Naive thymus-derived CD4-positive, alpha-beta T cell (primary cell): ENCODE measurements at regions not wholly inside any gene's neighbourhood (a gene's known extent, or its start where the extent isn't known, plus 50 kb on each side); places are given as distances from the start of the nearest gene placed in this dataset.

Experiments used
- ATAC-seq: fragments of 150-1000 bp; cut with Tn5 transposase; 2 replicates; pipeline ENCODE4 v1.10.0; 2021; ENCODE audit warnings: mild to moderate bottlenecking, moderate library complexity
- CTCF ChIA-PET: fragments of 350-600 bp; sonication (Branson Sonifier 250); formaldehyde crosslinking; loops from one replicate; lab custom pipeline; 2021; ENCODE audit warnings: antibody characterized with exemption; lab: Charles Lee
- POLR2A ChIA-PET: fragments of 350-600 bp; sonication (Branson Sonifier 250); formaldehyde crosslinking; loops from one replicate; lab custom pipeline; 2021; ENCODE audit warnings: antibody characterized with exemption, inconsistent platforms; lab: Charles Lee
- DNase-seq, 9 donors: peaks; one replicate each; pipeline versions ENCODE4 v3.0.0 to v3.0.0-alpha.2; 2020 to 2022; ENCODE audit warnings: mixed read lengths in 1 of 9
- H3K27ac ChIP-seq: one replicate; pipeline ENCODE4 v1.7.0; 2013; ENCODE audit warnings: mild to moderate bottlenecking, low read depth, low read length, moderate library complexity
- H3K27me3 ChIP-seq, 2 donors: one replicate each; pipeline ENCODE4 v1.7.0; 2013; ENCODE audit warnings: low read length in 2 of 2, mild to moderate bottlenecking in 2 of 2, moderate library complexity in 2 of 2; ENCODE audit not compliant: control insufficient read depth in 2 of 2, insufficient read depth in 2 of 2
- H3K36me3 ChIP-seq, 3 experiments: 1 replicate in 2 of 3; 2 replicates in 1 of 3; pipeline ENCODE4 v1.7.0; 2013; ENCODE audit warnings: low read length in 3 of 3, mild to moderate bottlenecking in 3 of 3, moderate library complexity in 1 of 3; ENCODE audit not compliant: insufficient read depth in 3 of 3, control insufficient read depth in 2 of 3
- H3K4me1 ChIP-seq, 2 donors: one replicate each; pipeline ENCODE4 v1.7.0; 2013; ENCODE audit warnings: low read length in 2 of 2, mild to moderate bottlenecking in 2 of 2, moderate library complexity in 1 of 2; ENCODE audit not compliant: control insufficient read depth in 2 of 2, insufficient read depth in 2 of 2
- H3K4me3 ChIP-seq: 2 replicates; pipeline ENCODE4 v1.7.0; 2013; ENCODE audit warnings: mild to moderate bottlenecking, low read length
- H3K9me3 ChIP-seq, 3 experiments: 1 replicate in 2 of 3; 2 replicates in 1 of 3; pipeline ENCODE4 v1.7.0; 2013; ENCODE audit warnings: low read length in 3 of 3; ENCODE audit not compliant: control insufficient read depth in 2 of 3
- H3K27ac Mint-ChIP-seq, 9 donors: one replicate each; pipeline ENCODE4 v1.8.0; 2020 to 2022; ENCODE audit warnings: mixed read lengths in 9 of 9, mild to moderate bottlenecking in 8 of 9, moderate library complexity in 5 of 9, inconsistent platforms in 2 of 9
- H3K27me3 Mint-ChIP-seq, 5 donors: one replicate each; pipeline ENCODE4 v1.8.0; 2021 to 2022; ENCODE audit warnings: mixed read lengths in 5 of 5, mild to moderate bottlenecking in 1 of 5
- H3K36me3 Mint-ChIP-seq, 5 donors: one replicate each; pipeline ENCODE4 v1.8.0; 2020 to 2022; ENCODE audit warnings: mixed read lengths in 5 of 5, mild to moderate bottlenecking in 3 of 5, inconsistent platforms in 1 of 5
- H3K4me1 Mint-ChIP-seq, 7 donors: one replicate each; pipeline ENCODE4 v1.8.0; 2020 to 2022; ENCODE audit warnings: mixed read lengths in 7 of 7, mild to moderate bottlenecking in 3 of 7, inconsistent platforms in 1 of 7
- H3K4me3 Mint-ChIP-seq, 10 donors: one replicate each; pipeline ENCODE4 v1.8.0; 2020 to 2022; ENCODE audit warnings: mild to moderate bottlenecking in 10 of 10, mixed read lengths in 10 of 10, moderate library complexity in 6 of 10, inconsistent platforms in 2 of 10
- H3K9me3 Mint-ChIP-seq, 11 donors: one replicate each; pipeline ENCODE4 v1.8.0; 2020 to 2022; ENCODE audit warnings: mixed read lengths in 11 of 11, mild to moderate bottlenecking in 4 of 11, inconsistent platforms in 1 of 11, moderate library complexity in 1 of 11
- intact Hi-C, 2 donors: fragments of 100-400 bp; cut with micrococcal nuclease; formaldehyde crosslinking; loops; one replicate each; pipeline ENCODE4 v1.15.1; 2023

DNA sequence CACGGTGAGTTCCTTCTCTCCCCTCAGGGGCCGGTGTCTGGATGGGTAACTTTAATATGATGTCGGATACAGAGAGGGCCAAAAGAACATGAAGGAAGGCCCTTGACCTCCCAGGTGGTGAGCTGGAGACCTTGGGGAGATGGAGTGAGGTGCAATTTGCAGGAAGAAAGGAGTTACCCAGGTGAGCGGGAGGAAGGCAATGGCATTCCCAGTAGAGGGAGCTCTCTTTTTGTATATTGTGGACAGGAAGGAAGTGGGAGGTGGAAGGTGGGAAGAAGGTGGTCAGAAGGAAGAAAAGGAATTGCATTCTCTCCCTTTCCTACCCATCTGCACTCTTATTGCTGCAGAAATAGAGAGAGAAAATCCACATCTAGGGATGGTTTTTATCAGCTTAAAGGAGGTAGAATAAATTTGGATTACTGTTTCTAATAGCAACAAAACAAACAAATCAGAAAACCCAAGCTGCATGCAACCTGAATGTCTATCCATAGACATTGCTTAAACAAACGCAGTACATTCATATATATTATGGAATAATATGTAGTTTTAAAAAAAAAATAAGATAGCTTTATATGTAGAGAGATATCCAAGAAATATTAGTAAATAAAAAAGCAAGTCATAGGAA is 169.0 kb upstream of the TSC22D2 start:
- Histone ChIP-seq H3K36me3 (no peaks in the 10 kb centered on the region), H3K4me1 (no peaks in the 10 kb centered on the region), H3K27ac (no peak overlapping the region), H3K27me3 (no peaks in the 10 kb centered on the region), H3K4me3 (no peak overlapping the region), H3K9me3 (no peaks in the 10 kb centered on the region)
- ATAC-seq (no peak), DNase-seq (no peak)
- Mint-ChIP-seq H3K27me3 (peaks cover 8 to 25% (median 15%) of the 10 kb centered on the region in 5 donors), H3K4me3 (no peak overlapping the region), H3K4me1 (no peaks in the 10 kb centered on the region), H3K36me3 (no peaks in the 10 kb centered on the region), H3K27ac (no peak overlapping the region), H3K9me3 (peaks cover 0 to under 1% (median 0%) of the 10 kb centered on the region in 11 donors)
- CTCF ChIA-PET = interaction anchor here (0.6 kb wide), 2 partner anchors 548 to 1223 kb away, joined by 3 to 8 read pairs; no protein-coding TSS in a partner anchor
- POLR2A ChIA-PET = no interaction called here
- intact Hi-C loops = no loop called here

DNA sequence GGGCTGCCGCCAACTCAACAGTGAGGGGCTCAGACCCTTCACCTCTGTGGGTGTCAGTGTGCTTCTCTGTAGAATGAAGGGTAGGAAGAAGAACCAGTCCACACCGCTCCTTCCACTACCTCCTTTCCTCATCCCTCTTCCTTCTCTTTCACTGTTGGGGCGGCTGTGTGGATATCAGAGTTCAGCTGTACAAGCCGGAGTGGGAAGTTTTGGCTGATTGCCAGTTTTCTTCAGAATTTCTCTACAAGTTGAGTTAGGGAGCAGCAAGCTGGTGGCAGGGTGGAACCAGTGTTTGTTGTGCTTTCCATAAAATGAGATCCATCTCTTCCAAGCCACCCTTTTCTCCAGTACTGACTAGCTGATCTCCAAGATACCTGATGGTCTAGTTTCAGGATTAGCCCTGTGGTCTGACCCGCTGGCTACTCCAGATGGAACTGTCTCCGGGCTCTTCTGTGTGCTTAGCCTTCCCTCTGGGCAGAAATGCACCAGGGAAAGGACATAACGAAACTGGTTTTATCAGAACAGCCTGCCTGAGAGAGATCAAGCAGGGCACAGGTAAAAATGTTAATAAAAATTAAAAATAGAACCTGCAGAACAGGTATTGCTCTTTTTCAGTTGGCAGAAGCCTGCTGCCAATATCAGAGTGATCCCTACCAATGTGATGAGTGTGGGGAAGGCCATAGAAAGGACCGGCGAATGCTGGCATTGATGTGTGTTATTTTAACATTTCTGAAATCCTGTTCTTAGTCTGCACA is 169.9 kb upstream of the TSC22D2 start:
- Histone ChIP-seq H3K9me3 (no peaks in the 10 kb centered on the region), H3K27ac (no peak overlapping the region), H3K4me3 (no peak overlapping the region), H3K36me3 (no peaks in the 10 kb centered on the region), H3K27me3 (no peaks in the 10 kb centered on the region), H3K4me1 (no peaks in the 10 kb centered on the region)
- intact Hi-C loops = no loop called here
- POLR2A ChIA-PET = no interaction called here
- H3K27ac Mint-ChIP-seq = no peak overlapping the region
- peaks cover 0 to 19% (median 7%) of the 10 kb centered on the region in 5 donors for H3K27me3 Mint-ChIP-seq
- CTCF ChIA-PET = no interaction called here
- DNase-seq (no peak), ATAC-seq (no peak)
- no peaks in the 10 kb centered on the region for H3K36me3 Mint-ChIP-seq
- H3K4me1 Mint-ChIP-seq = no peaks in the 10 kb centered on the region
- H3K9me3 Mint-ChIP-seq = no peaks in the 10 kb centered on the region
- no peak overlapping the region for H3K4me3 Mint-ChIP-seq

DNA sequence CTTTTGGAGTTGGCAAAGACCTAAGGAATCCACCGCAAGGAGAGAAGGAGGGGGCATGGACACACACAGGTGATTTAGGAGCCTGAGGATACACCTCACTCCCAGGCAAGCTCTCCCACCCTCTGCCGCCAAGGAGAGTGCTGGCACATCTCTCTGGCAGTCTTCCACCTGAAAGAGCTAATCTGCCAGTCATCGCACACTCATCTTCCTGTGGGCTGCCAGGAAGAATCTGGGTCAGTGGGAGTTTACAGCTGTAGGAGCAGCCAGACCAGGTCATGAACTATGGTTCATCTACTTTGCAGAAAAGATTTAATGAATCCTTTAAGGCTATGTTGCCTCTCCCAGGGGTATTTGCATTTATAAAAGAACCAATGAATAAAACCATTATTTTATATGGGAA is 170.6 kb upstream of the TSC22D2 start:
- POLR2A ChIA-PET = no interaction called here
- peaks cover 0 to 11% (median 2%) of the 10 kb centered on the region in 5 donors for H3K27me3 Mint-ChIP-seq
- CTCF ChIA-PET = interaction anchor here (0.5 kb wide), 2 partner anchors 486 to 636 kb away, joined by 3 to 4 read pairs; no protein-coding TSS in a partner anchor
- Histone ChIP-seq H3K9me3 (no peaks in the 10 kb centered on the region), H3K27ac (no peak overlapping the region), H3K4me3 (no peak overlapping the region), H3K4me1 (no peaks in the 10 kb centered on the region), H3K27me3 (no peaks in the 10 kb centered on the region), H3K36me3 (no peaks in the 10 kb centered on the region)
- no peak for ATAC-seq
- H3K27ac Mint-ChIP-seq = no peak overlapping the region
- H3K4me1 Mint-ChIP-seq = no peaks in the 10 kb centered on the region
- H3K36me3 Mint-ChIP-seq = no peaks in the 10 kb centered on the region
- no peak for DNase-seq
- H3K4me3 Mint-ChIP-seq = no peak overlapping the region
- intact Hi-C loops = no loop called here
- H3K9me3 Mint-ChIP-seq = no peaks in the 10 kb centered on the region

DNA sequence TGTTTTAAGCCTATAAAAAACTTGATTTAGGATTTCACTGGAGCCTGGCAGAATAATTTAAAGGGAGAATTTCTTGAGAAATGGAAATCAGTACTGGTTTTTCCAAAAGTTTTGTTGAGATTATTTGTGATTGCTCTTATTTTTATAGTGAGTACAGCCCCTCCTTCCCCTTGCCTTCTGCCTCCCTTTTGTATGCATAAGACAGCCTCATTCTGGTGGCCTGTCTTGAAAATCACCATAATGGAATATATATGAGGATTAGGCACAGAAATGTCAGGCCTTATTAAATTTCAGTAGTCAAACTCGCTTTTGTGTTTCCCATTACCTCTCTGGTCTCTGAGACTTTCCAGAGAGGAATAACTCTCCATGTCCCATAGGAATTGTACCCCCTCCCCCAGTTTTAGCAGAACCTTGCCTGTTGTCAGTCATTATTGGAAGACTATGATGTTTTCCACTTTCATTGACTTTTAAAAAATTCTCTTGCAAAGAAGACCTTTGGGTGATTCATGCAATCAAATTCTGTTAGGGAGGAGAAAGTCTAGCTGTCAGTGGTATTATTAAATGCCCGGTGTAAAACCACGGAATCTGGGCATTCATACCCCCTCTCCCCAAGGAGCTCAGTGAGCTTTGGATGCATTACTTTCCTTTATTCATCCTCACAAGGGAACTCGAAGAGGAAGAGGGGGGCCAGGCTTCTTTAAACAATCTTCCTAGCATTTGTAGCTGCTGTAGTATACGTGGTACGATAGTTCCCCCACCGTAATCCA is 171.6 kb upstream of the TSC22D2 start:
- Mint-ChIP-seq H3K36me3 (no peaks in the 10 kb centered on the region), H3K4me1 (no peaks in the 10 kb centered on the region), H3K9me3 (no peaks in the 10 kb centered on the region), H3K27me3 (peaks cover 0 to 7% (median 0%) of the 10 kb centered on the region in 5 donors), H3K4me3 (no peak overlapping the region), H3K27ac (no peak overlapping the region)
- H3K4me1 ChIP-seq = no peaks in the 10 kb centered on the region
- no peak for DNase-seq
- H3K9me3 ChIP-seq = no peaks in the 10 kb centered on the region
- no peak overlapping the region for H3K4me3 ChIP-seq
- no peaks in the 10 kb centered on the region for H3K27me3 ChIP-seq
- ChIA-PET POLR2A (no interaction called here), CTCF (no interaction called here)
- intact Hi-C loops = no loop called here
- H3K27ac ChIP-seq = no peak overlapping the region
- H3K36me3 ChIP-seq = no peaks in the 10 kb centered on the region
- ATAC-seq = no peak

DNA sequence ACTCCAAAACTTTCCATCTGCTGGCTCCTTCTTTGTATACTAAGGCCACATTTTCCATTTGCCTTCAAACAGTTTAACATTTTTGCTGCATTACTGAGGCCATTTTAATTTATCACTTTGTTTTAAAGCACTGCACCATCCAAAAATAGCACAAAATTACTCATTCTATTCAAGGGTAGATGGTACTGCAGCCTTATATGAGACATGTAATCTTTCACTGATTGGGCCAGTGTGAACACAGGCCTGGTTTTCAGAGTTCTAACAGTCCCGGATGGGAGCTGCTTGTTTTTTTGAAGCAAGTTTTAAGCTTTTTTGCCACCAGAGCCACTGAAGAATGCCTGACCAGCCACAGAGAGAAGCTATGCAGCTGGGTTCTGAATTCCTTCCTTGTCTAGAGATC is 172.3 kb upstream of the TSC22D2 start:
- intact Hi-C loops = no loop called here
- POLR2A ChIA-PET = no interaction called here
- Histone ChIP-seq H3K9me3 (no peaks in the 10 kb centered on the region), H3K27me3 (no peaks in the 10 kb centered on the region), H3K4me1 (no peaks in the 10 kb centered on the region), H3K4me3 (no peak overlapping the region), H3K27ac (no peak overlapping the region), H3K36me3 (no peaks in the 10 kb centered on the region)
- Mint-ChIP-seq H3K36me3 (no peaks in the 10 kb centered on the region), H3K27ac (no peak overlapping the region), H3K4me3 (no peak overlapping the region), H3K27me3 (peaks cover 0 to 3% (median 0%) of the 10 kb centered on the region in 5 donors), H3K9me3 (no peaks in the 10 kb centered on the region), H3K4me1 (no peaks in the 10 kb centered on the region)
- DNase-seq (no peak), ATAC-seq (no peak)
- CTCF ChIA-PET = no interaction called here

DNA sequence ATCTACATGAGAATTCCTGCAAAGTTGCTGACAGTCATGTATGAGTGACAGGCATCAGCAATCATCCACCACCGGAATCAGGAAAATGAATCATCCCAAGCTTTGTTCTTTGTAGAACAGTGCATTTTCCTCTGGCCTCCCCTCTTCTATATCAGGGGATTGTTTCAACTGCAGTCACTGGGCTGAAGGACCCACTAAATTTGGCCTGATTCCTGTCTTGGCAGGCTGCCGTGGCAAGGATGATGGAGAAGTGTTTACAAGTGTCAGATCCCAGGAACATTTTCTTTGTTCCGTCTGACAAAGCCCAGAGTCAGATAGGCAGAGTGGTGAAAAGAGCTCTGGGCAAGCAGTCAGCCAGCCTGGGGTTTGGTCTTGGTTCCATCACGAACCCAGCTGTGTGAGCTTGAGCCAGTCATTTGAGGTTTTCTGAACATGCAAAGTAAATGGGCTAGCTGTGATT is 175.1 kb upstream of the TSC22D2 start:
- Mint-ChIP-seq H3K27ac (no peak overlapping the region), H3K36me3 (no peaks in the 10 kb centered on the region), H3K9me3 (no peaks in the 10 kb centered on the region), H3K4me3 (no peak overlapping the region), H3K4me1 (no peaks in the 10 kb centered on the region), H3K27me3 (peaks cover 0 to 5% (median 0%) of the 10 kb centered on the region in 5 donors)
- ChIA-PET POLR2A (no interaction called here), CTCF (interaction anchor here (0.7 kb wide), 1 partner anchor 13 kb away, joined by 4 read pairs; no protein-coding TSS in a partner anchor)
- Histone ChIP-seq H3K4me1 (no peaks in the 10 kb centered on the region), H3K27ac (no peak overlapping the region), H3K27me3 (no peaks in the 10 kb centered on the region), H3K36me3 (no peaks in the 10 kb centered on the region), H3K9me3 (no peaks in the 10 kb centered on the region), H3K4me3 (no peak overlapping the region)
- DNase-seq = no peak
- intact Hi-C loops = no loop called here
- no peak for ATAC-seq
